GM23248 (cell line): ENCODE measurements at regions not wholly inside any gene's neighbourhood (a gene's known extent, or its start where the extent isn't known, plus 50 kb on each side); places are given as distances from the start of the nearest gene placed in this dataset.

ENCODE experiments used
- EZH2 ChIP-seq: fragments of 200-600 bp; sonication (generic); IDR thresholded peaks from 2 replicates; pipeline ENCODE4 v1.6.1; 2018; ENCODE audit warnings: antibody characterized with exemption, mild to moderate bottlenecking; ENCODE audit not compliant: insufficient read depth, poor library complexity, severe bottlenecking
- EZH2phosphoT487 ChIP-seq: fragments of 200-600 bp; sonication (generic); IDR thresholded peaks from 2 replicates; pipeline ENCODE4 v1.6.1; 2018; ENCODE audit warnings: antibody characterized with exemption, moderate library complexity, mild to moderate bottlenecking, low read depth; ENCODE audit not compliant: insufficient read depth

- no peak for TF ChIP-seq EZH2
- TF ChIP-seq EZH2phosphoT487: no peak
These were observed 103.4 kb upstream of the KCNG1 start for GRCh38 chr20:51126337-51126736.
